GM12872 (cell line): ENCODE measurements at regions not wholly inside any gene's neighbourhood (a gene's known extent, or its start where the extent isn't known, plus 50 kb on each side); places are given as distances from the start of the nearest gene placed in this dataset.

Experiments
- CTCF ChIP-seq: IDR thresholded peaks from 3 replicates; pipeline ENCODE4 v1.5.1; 2011; ENCODE audit warnings: low read depth, mild to moderate bottlenecking, low read length, moderate library complexity; ENCODE audit not compliant: insufficient read depth

GRCh38 chr12:131213896-131214442 is 260.3 kb downstream of the ADGRD1 start:
- TF ChIP-seq CTCF: no peak

- TF ChIP-seq CTCF: no peak
These were observed 263.4 kb downstream of the ADGRD1 start for GRCh38 chr12:131217024-131217586.

- TF ChIP-seq CTCF: no peak
These were observed 264.6 kb downstream of the ADGRD1 start for GRCh38 chr12:131218026-131218922.

- TF ChIP-seq CTCF: no peak
These were observed 265.4 kb downstream of the ADGRD1 start for GRCh38 chr12:131218923-131219669.

- no peak for TF ChIP-seq CTCF
These were observed 266.1 kb downstream of the ADGRD1 start for GRCh38 chr12:131219670-131220330.

- no peak for TF ChIP-seq CTCF
These were observed 266.6 kb downstream of the ADGRD1 start for GRCh38 chr12:131220331-131220685.
